ENCODE measurements at regions not wholly inside any gene's neighbourhood (a gene's known extent, or its start where the extent isn't known, plus 50 kb on each side); places are given as distances from the start of the nearest gene placed in this dataset.
"Not testable (repeated sequence)": the region's sequence is repeated elsewhere in the genome, so short reads cannot be mapped to it uniquely, and the experiment has no call there.

DNA sequence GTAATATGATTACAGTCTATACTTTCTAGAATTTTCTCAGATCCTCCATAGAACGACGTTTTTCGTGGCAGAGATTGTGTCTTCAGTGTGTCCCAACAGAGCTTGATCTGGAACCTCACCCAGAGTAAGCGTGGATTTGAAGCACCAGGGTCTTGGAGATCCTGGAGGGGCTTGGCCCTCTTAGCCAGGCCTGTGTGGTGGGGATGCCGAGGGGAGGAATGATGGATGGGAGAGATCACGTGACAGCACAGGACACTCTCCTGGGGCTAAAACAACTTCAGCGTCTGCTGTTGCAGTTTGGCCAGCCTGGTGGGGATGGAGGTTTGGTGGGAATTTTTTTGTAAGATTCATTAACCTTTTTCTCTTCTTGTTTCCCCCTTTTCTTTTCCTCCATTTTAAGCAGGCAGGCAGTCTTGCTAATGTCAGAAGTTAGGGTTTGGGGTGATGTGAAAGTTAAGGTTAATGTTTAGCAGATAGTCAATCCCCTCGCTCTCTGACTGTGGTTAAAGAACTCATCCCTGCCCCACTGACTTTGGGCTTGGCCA, 100.7 kb upstream of the SULF2 start:
- no peaks in the 10 kb centered on the region for H3K9me3 ChIP-seq (ENCODE audit: control insufficient read depth, low read length)
- H3K27me3 ChIP-seq (ENCODE audit: control insufficient read depth in 1 of 2, insufficient read depth in 2 of 2, low read length in 1 of 2) = no peaks in the 10 kb centered on the region
- H3K4me1 ChIP-seq (ENCODE audit: control insufficient read depth in 1 of 2, insufficient read depth in 2 of 2, low read length in 2 of 2) = no peaks in the 10 kb centered on the region
- no peak overlapping the region for H3K4me3 ChIP-seq (ENCODE audit: low read length in 2 of 2)
- WGBS, 2 donors = 89 to 90% methylated on average over 8 of the region's 8 CpGs
- no peaks in the 10 kb centered on the region for H3K36me3 ChIP-seq (ENCODE audit: control insufficient read depth in 1 of 2, insufficient read depth in 2 of 2, low read length in 1 of 2)
- no peak for DNase-seq
- intact Hi-C loops (cut with DNase I) = no loop called here
- H3K27ac ChIP-seq (ENCODE audit: low read depth in 1 of 2, low read length in 2 of 2) = no peak overlapping the region
- ATAC-seq (ENCODE audit: low FRiP score) = no peak

DNA sequence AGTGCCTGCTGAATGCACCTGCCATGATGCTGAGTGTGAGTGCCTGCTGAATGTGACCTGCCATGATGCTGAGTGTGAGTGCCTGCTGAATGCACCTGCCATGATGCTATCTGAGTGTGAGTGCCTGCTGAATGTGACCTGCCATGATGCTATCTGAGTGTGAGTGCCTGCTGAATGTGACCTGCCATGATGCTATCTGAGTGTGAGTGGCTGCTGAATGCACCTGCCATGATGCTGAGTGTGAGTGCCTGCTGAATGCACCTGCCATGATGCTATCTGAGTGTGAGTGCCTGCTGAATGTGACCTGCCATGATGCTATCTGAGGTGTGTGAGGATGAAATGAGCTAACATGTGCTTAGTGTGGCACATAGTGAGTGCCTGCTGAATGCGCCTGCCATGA, 98.7 kb upstream of the SULF2 start:
- H3K36me3 ChIP-seq (ENCODE audit: control insufficient read depth in 1 of 2, insufficient read depth in 2 of 2, low read length in 1 of 2); H3K4me3 ChIP-seq (ENCODE audit: low read length in 2 of 2); H3K4me1 ChIP-seq (ENCODE audit: control insufficient read depth in 1 of 2, insufficient read depth in 2 of 2, low read length in 2 of 2); DNase-seq; H3K27ac ChIP-seq (ENCODE audit: low read depth in 1 of 2, low read length in 2 of 2); ATAC-seq (ENCODE audit: low FRiP score); intact Hi-C loops (cut with DNase I); H3K27me3 ChIP-seq (ENCODE audit: control insufficient read depth in 1 of 2, insufficient read depth in 2 of 2, low read length in 1 of 2); H3K9me3 ChIP-seq (ENCODE audit: control insufficient read depth, low read length): not testable (repeated sequence)
- WGBS, 2 donors = 90 to 97% methylated on average over 1 of the region's 1 CpG

DNA sequence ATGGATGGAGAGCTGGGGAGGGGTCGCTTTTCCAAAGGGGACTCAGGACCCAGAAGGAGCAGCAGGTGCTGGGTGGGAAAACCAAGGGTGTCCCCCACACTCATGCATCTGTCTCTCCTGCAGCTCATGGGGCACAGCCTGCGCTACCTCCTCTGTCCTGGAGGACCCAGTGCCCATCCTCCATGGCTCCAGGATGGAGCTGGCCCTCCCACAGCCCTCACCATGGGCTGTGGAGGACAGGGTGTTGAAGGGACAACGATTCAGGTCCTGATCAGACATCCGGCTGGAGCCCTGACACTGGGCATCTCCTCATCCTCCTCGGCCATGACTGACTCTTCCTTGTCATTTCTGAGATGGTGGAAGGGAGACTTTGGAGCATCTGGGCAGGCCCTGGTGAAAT, 97.9 kb upstream of the SULF2 start:
- DNase-seq = no peak
- H3K27me3 ChIP-seq (ENCODE audit: control insufficient read depth in 1 of 2, insufficient read depth in 2 of 2, low read length in 1 of 2) = no peaks in the 10 kb centered on the region
- no peak overlapping the region for H3K4me3 ChIP-seq (ENCODE audit: low read length in 2 of 2)
- no peaks in the 10 kb centered on the region for H3K9me3 ChIP-seq (ENCODE audit: control insufficient read depth, low read length)
- H3K27ac ChIP-seq (ENCODE audit: low read depth in 1 of 2, low read length in 2 of 2) = no peak overlapping the region
- H3K4me1 ChIP-seq (ENCODE audit: control insufficient read depth in 1 of 2, insufficient read depth in 2 of 2, low read length in 2 of 2) = no peaks in the 10 kb centered on the region
- WGBS, 2 donors = 80 to 85% methylated on average over 5 of the region's 5 CpGs
- H3K36me3 ChIP-seq (ENCODE audit: control insufficient read depth in 1 of 2, insufficient read depth in 2 of 2, low read length in 1 of 2) = no peaks in the 10 kb centered on the region
- intact Hi-C loops (cut with DNase I) = no loop called here
- no peak for ATAC-seq (ENCODE audit: low FRiP score)

DNA sequence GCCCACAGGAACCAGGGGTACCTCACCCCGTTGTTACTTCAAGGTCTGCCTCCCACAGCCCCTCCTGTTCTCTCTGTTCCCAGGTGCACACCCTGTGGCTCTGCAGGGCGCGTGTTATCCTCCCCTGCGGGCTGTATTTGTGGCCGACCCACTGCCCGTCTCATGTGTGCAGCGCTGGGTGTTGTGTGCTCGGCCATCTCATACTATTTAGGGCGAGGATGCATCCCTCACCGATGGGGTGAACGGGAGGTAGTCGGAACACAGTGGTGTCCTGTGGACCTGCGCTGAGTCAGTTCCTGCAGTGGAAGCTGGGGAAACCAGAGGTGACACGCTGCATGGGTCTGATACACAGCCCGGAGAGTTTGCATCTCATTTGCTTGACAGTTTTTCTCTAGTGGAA, 94.5 kb upstream of the SULF2 start:
- intact Hi-C loops (cut with DNase I) = no loop called here
- no peak for ATAC-seq (ENCODE audit: low FRiP score)
- Histone ChIP-seq H3K27ac (ENCODE audit: low read depth in 1 of 2, low read length in 2 of 2) (no peak overlapping the region), H3K4me1 (ENCODE audit: control insufficient read depth in 1 of 2, insufficient read depth in 2 of 2, low read length in 2 of 2) (no peaks in the 10 kb centered on the region), H3K4me3 (ENCODE audit: low read length in 2 of 2) (no peak overlapping the region), H3K9me3 (ENCODE audit: control insufficient read depth, low read length) (no peaks in the 10 kb centered on the region), H3K36me3 (ENCODE audit: control insufficient read depth in 1 of 2, insufficient read depth in 2 of 2, low read length in 1 of 2) (no peaks in the 10 kb centered on the region), H3K27me3 (ENCODE audit: control insufficient read depth in 1 of 2, insufficient read depth in 2 of 2, low read length in 1 of 2) (no peaks in the 10 kb centered on the region)
- 96 to 98% methylated on average over 15 of the region's 15 CpGs for WGBS, 2 donors
- no peak for DNase-seq

DNA sequence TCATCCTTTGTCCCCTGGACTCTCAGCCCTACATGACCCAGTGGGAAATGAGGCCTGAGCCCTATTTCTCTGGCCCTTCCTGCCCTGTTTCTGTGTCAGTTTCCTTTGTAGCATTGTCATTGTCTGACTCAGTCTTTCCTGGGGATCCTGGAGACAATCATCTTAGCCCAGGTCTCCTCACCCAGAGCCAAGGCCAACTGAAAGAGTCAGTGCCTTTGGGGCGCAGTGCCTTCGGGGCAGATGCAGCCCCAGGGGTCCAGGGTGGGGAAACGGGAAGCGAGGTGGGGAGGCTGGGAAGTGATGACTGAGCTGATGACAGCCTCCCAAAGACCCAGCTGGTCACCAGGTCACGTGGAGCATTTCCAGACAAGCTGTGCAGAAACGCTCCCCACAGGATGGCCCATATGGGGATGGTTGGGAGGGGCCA, 93.3 kb upstream of the SULF2 start:
- intact Hi-C loops (cut with DNase I) = no loop called here
- no peak overlapping the region for H3K27ac ChIP-seq (ENCODE audit: low read depth in 1 of 2, low read length in 2 of 2)
- ATAC-seq (ENCODE audit: low FRiP score) (no peak), DNase-seq (no peak)
- no peaks in the 10 kb centered on the region for H3K9me3 ChIP-seq (ENCODE audit: control insufficient read depth, low read length)
- no peak overlapping the region for H3K4me3 ChIP-seq (ENCODE audit: low read length in 2 of 2)
- WGBS, 2 donors = 93 to 94% methylated on average over 6 of the region's 6 CpGs
- no peaks in the 10 kb centered on the region for H3K4me1 ChIP-seq (ENCODE audit: control insufficient read depth in 1 of 2, insufficient read depth in 2 of 2, low read length in 2 of 2)
- no peaks in the 10 kb centered on the region for H3K27me3 ChIP-seq (ENCODE audit: control insufficient read depth in 1 of 2, insufficient read depth in 2 of 2, low read length in 1 of 2)
- H3K36me3 ChIP-seq (ENCODE audit: control insufficient read depth in 1 of 2, insufficient read depth in 2 of 2, low read length in 1 of 2) = no peaks in the 10 kb centered on the region

- no peaks in the 10 kb centered on the region for H3K9me3 ChIP-seq (ENCODE audit: control insufficient read depth, low read length)
- no peaks in the 10 kb centered on the region for H3K27me3 ChIP-seq (ENCODE audit: control insufficient read depth in 1 of 2, insufficient read depth in 2 of 2, low read length in 1 of 2)
- no peak overlapping the region for H3K27ac ChIP-seq (ENCODE audit: low read depth in 1 of 2, low read length in 2 of 2)
- DNase-seq = no peak
- no peaks in the 10 kb centered on the region for H3K36me3 ChIP-seq (ENCODE audit: control insufficient read depth in 1 of 2, insufficient read depth in 2 of 2, low read length in 1 of 2)
- no peaks in the 10 kb centered on the region for H3K4me1 ChIP-seq (ENCODE audit: control insufficient read depth in 1 of 2, insufficient read depth in 2 of 2, low read length in 2 of 2)
- intact Hi-C loops (cut with DNase I) = no loop called here
- H3K4me3 ChIP-seq (ENCODE audit: low read length in 2 of 2) = no peak overlapping the region
- ATAC-seq (ENCODE audit: low FRiP score) = no peak
- 92 to 93% methylated on average over 5 of the region's 5 CpGs for WGBS, 2 donors
Observed at GRCh38 chr20:47876311-47877088, 91.2 kb upstream of the SULF2 start.

DNA sequence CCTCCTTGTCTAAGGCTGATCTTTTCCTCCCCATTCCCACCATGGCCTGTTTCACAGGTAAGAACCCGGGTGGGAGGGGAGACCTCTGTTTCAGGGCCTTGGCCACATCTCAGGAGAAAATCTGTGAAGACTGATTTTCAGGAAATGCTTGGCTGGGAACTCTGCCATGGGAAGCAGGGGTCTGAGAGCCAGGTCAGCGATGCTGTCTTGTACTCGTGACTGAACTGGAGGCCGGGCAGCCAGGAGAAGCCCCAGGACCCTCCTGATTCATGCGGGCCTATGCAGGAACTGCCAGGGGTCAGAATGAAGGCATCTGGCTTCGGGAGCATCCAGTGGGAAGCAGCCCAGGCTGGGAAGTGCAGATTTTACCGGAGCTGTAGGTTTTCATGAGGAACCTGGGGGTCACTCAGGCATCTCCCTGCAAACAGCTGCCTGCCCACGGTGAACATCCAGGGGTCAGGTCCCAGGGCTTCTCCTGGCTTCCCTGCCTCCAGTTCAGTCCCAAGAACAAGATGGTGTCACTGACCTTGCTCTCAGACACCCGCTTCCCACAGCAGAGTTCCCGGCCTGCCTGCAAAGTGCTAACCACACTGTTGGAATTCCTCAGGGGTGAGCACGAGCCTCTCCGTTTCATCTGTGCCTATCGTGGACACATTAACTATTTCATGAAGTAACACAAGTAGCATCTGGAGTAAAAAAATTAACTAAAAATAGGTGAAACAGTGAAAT, 90.2 kb upstream of the SULF2 start:
- DNase-seq = no peak
- H3K27ac ChIP-seq (ENCODE audit: low read depth in 1 of 2, low read length in 2 of 2) = no peak overlapping the region
- peaks cover 0 to 3% of the 10 kb centered on the region in 2 donors for H3K27me3 ChIP-seq (ENCODE audit: control insufficient read depth in 1 of 2, insufficient read depth in 2 of 2, low read length in 1 of 2)
- no peaks in the 10 kb centered on the region for H3K9me3 ChIP-seq (ENCODE audit: control insufficient read depth, low read length)
- WGBS, 2 donors = 42 to 44% methylated on average over 13 of the region's 13 CpGs
- no peaks in the 10 kb centered on the region for H3K36me3 ChIP-seq (ENCODE audit: control insufficient read depth in 1 of 2, insufficient read depth in 2 of 2, low read length in 1 of 2)
- intact Hi-C loops (cut with DNase I) = no loop called here
- no peak for ATAC-seq (ENCODE audit: low FRiP score)
- H3K4me3 ChIP-seq (ENCODE audit: low read length in 2 of 2) = no peak overlapping the region
- H3K4me1 ChIP-seq (ENCODE audit: control insufficient read depth in 1 of 2, insufficient read depth in 2 of 2, low read length in 2 of 2) = no peaks in the 10 kb centered on the region

DNA sequence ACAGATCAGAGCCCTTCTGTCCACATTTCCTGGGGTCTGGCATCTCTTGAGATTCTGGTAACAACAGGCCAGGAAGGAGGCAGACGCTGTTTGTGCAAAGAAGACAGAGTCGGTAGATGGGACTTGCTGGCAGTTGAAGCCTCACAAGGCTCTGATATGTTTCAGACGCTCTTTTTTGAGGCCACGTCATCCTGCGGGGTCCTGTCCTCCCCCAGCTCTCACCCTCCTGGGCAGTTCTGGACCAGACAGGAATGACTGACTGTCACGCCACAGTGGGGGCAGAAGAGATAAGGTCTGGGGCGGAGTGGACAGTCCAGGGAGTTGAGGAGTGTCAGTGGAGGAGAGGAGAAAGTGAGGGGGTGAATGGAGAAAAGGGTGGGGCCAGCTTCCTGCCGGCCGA, 87.1 kb upstream of the SULF2 start:
- WGBS, 2 donors = 80 to 86% methylated on average over 9 of the region's 9 CpGs
- Histone ChIP-seq H3K27ac (ENCODE audit: low read depth in 1 of 2, low read length in 2 of 2) (no peak overlapping the region), H3K36me3 (ENCODE audit: control insufficient read depth in 1 of 2, insufficient read depth in 2 of 2, low read length in 1 of 2) (no peaks in the 10 kb centered on the region), H3K9me3 (ENCODE audit: control insufficient read depth, low read length) (no peaks in the 10 kb centered on the region), H3K27me3 (ENCODE audit: control insufficient read depth in 1 of 2, insufficient read depth in 2 of 2, low read length in 1 of 2) (peaks cover 0 to 3% of the 10 kb centered on the region in 2 donors), H3K4me1 (ENCODE audit: control insufficient read depth in 1 of 2, insufficient read depth in 2 of 2, low read length in 2 of 2) (no peaks in the 10 kb centered on the region), H3K4me3 (ENCODE audit: low read length in 2 of 2) (no peak overlapping the region)
- DNase-seq (no peak), ATAC-seq (ENCODE audit: low FRiP score) (no peak)
- intact Hi-C loops (cut with DNase I) = no loop called here

DNA sequence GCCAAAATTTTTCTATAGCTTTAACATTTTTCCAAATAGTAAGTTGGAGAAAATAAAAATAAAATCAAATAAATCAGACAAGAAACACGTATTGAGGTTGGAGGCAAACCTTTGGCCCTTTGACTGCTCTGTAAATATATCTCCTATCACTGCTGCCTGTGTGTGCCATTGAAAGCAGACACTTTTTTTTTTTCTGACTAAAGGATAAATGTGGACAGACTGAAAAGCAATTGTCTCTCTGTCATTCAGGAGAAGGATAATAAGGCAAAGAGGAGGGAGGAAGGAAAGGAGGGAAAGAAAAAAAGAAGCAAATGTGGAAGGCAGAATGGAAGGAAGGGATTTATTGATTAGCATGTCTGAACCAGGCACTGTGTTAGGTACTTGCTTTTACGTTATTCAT, 85.2 kb upstream of the SULF2 start:
- no peak for ATAC-seq (ENCODE audit: low FRiP score)
- DNase-seq = no peak
- 87 to 88% methylated on average over 2 of the region's 2 CpGs for WGBS, 2 donors
- no peaks in the 10 kb centered on the region for H3K9me3 ChIP-seq (ENCODE audit: control insufficient read depth, low read length)
- intact Hi-C loops (cut with DNase I) = no loop called here
- no peaks in the 10 kb centered on the region for H3K36me3 ChIP-seq (ENCODE audit: control insufficient read depth in 1 of 2, insufficient read depth in 2 of 2, low read length in 1 of 2)
- H3K4me3 ChIP-seq (ENCODE audit: low read length in 2 of 2) = no peak overlapping the region
- H3K27ac ChIP-seq (ENCODE audit: low read depth in 1 of 2, low read length in 2 of 2) = no peak overlapping the region
- H3K4me1 ChIP-seq (ENCODE audit: control insufficient read depth in 1 of 2, insufficient read depth in 2 of 2, low read length in 2 of 2) = no peaks in the 10 kb centered on the region
- peaks cover 0 to 3% of the 10 kb centered on the region in 2 donors for H3K27me3 ChIP-seq (ENCODE audit: control insufficient read depth in 1 of 2, insufficient read depth in 2 of 2, low read length in 1 of 2)

All from aorta (tissue), 5 donors.